Stomach (tissue), 4 donors: ENCODE measurements at regions not wholly inside any gene's neighbourhood (a gene's known extent, or its start where the extent isn't known, plus 50 kb on each side); places are given as distances from the start of the nearest gene placed in this dataset.

ENCODE experiments used
- EP300 ChIP-seq: sonication (generic); formaldehyde crosslinking; IDR thresholded peaks from one replicate; pipeline ENCODE4 v1.6.1; 2017; ENCODE audit warnings: antibody characterized with exemption
- POLR2A ChIP-seq, 4 donors: fragments of 450-650 bp; IDR thresholded peaks; one replicate each; pipeline ENCODE4 v1.6.1; 2016; ENCODE audit warnings: antibody characterized with exemption in 4 of 4, control low read depth in 2 of 4, mild to moderate bottlenecking in 1 of 4, moderate library complexity in 1 of 4

- no peak for TF ChIP-seq EP300
- no peak for TF ChIP-seq POLR2A (IDR thresholded peaks at IDR 0.05)
Measured at GRCh38 chr3:72597043-72597442, 251.2 kb downstream of the SHQ1 start.
